ENCODE measurements at regions not wholly inside any gene's neighbourhood (a gene's known extent, or its start where the extent isn't known, plus 50 kb on each side); places are given as distances from the start of the nearest gene placed in this dataset.

DNA sequence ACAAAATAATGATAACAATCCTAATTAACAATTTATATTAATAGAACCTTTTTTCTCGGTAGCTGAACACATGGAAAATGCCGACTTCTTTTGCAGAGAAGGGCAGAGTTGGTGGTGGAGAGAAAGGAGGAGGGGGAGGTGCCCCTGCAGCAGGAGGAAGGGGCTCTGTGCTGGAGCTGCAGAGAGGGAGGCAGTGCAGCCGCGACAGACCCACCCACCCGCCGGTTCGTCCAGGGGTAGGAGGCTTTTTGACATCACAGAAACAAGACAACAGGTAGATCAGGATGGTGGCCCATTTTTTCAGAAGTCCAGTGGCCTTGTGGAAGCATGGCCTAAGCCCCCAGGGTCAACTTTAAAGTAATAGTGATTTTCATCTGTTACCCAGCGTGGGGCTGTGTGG, 321.1 kb upstream of the SALL3 start:
- no peak overlapping the region for H3K4me3 ChIP-seq
- no peaks in the 10 kb centered on the region for H3K4me1 ChIP-seq
- peaks cover 0 to 7% of the 10 kb centered on the region in 2 donors for H3K9me3 ChIP-seq
- TF ChIP-seq, protein P1, sequence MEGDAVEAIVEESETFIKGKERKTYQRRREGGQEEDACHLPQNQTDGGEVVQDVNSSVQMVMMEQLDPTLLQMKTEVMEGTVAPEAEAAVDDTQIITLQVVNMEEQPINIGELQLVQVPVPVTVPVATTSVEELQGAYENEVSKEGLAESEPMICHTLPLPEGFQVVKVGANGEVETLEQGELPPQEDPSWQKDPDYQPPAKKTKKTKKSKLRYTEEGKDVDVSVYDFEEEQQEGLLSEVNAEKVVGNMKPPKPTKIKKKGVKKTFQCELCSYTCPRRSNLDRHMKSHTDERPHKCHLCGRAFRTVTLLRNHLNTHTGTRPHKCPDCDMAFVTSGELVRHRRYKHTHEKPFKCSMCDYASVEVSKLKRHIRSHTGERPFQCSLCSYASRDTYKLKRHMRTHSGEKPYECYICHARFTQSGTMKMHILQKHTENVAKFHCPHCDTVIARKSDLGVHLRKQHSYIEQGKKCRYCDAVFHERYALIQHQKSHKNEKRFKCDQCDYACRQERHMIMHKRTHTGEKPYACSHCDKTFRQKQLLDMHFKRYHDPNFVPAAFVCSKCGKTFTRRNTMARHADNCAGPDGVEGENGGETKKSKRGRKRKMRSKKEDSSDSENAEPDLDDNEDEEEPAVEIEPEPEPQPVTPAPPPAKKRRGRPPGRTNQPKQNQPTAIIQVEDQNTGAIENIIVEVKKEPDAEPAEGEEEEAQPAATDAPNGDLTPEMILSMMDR (IDR thresholded peaks at IDR 0.05), result no peak
- peaks cover 0 to 15% of the 10 kb centered on the region in 2 donors for H3K27me3 ChIP-seq
- H3K36me3 ChIP-seq, result no peaks in the 10 kb centered on the region
- DNase-seq, result peak in 1 of 4 donors; percentile 56
- no peak for ATAC-seq
- intact Hi-C loops (cut with DNase I), result no loop called here
- no peak overlapping the region for H3K27ac ChIP-seq

DNA sequence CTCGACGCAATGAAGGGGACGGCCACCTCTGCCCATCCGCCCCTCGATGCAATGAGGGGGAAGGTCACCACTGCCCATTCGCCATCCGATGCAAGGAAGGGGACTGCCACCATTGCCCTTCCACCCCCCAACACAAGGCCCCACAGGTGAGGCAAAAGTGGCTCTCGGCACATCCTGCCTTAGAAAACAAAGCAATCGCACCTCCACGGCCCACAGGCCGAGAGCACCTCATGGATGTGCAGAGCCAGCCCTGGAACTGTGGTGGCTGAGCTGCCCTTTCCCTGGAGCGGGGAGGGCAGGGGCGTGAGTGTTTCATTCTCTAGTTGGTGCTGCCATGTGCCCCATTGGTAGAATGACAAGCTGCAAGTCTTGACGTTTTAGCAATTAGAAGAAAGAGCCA, 320.6 kb upstream of the SALL3 start:
- DNase-seq (peak in 1 of 4 donors; percentile 40), ATAC-seq (no peak)
- no peaks in the 10 kb centered on the region for H3K36me3 ChIP-seq
- TF ChIP-seq, protein P1 (IDR thresholded peaks at IDR 0.05), result no peak
- peaks cover 0 to 15% of the 10 kb centered on the region in 2 donors for H3K27me3 ChIP-seq
- H3K4me1 ChIP-seq, result no peaks in the 10 kb centered on the region
- no peak overlapping the region for H3K4me3 ChIP-seq
- H3K27ac ChIP-seq, result no peak overlapping the region
- H3K9me3 ChIP-seq, result peaks cover 0 to 7% of the 10 kb centered on the region in 2 donors
- intact Hi-C loops (cut with DNase I), result no loop called here

DNA sequence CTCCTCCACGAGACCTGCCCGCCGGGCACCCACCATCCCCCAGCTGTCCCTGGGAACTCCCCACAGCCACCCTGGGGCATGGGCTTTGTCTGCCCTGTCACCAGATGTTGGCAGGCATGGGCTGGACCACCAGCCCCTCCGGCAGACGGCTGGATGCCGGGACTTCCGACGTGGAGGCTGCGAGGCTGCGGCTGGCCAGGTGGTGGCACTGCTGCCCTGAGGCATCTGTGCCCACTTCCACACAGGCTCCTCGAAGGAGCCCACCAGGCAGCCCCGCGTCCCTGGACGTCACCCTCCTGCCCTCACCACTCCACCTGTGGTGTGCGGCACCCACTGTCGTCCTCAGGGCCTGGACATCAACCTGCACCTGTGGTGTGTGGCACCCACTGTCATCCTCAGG, 319.9 kb upstream of the SALL3 start:
- Histone ChIP-seq H3K27ac (no peak overlapping the region), H3K36me3 (no peaks in the 10 kb centered on the region), H3K27me3 (peaks cover 0 to 15% of the 10 kb centered on the region in 2 donors), H3K4me3 (no peak overlapping the region), H3K4me1 (no peaks in the 10 kb centered on the region), H3K9me3 (peaks cover 0 to 7% of the 10 kb centered on the region in 2 donors)
- intact Hi-C loops (cut with DNase I), result no loop called here
- ATAC-seq (peak; percentile 39), DNase-seq (peak in 2 of 4 donors; percentile 3 to 75)
- TF ChIP-seq, protein P1 (IDR thresholded peaks at IDR 0.05), result peak; percentile 14 to 23

DNA sequence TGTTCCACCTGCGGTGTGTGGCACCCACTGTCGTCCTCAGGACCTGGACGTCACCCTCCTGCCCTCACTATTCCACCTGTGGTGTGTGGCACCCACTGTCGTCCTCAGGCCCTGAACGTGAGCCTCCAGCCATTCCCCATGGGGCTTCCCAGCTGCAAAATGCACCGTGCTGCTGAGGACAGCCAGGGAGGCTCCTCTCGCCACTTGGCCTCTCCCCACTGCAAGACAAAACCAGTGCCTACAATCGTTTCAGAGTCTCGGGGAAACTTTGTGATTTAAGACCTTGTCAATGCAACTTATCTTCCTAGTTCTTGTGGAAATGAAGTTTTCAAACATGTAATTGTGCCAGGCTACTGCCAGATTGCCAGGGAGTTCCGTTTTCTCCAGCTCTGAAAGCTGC, 319.3 kb upstream of the SALL3 start:
- Histone ChIP-seq H3K27ac (no peak overlapping the region), H3K4me3 (no peak overlapping the region), H3K4me1 (no peaks in the 10 kb centered on the region), H3K36me3 (no peaks in the 10 kb centered on the region), H3K27me3 (peaks cover 0 to 15% of the 10 kb centered on the region in 2 donors), H3K9me3 (peaks cover 0 to 6% of the 10 kb centered on the region in 2 donors)
- DNase-seq (peak in 1 of 4 donors; percentile 37), ATAC-seq (no peak)
- intact Hi-C loops (cut with DNase I), result no loop called here
- TF ChIP-seq, protein P1 (IDR thresholded peaks at IDR 0.05), result no peak

DNA sequence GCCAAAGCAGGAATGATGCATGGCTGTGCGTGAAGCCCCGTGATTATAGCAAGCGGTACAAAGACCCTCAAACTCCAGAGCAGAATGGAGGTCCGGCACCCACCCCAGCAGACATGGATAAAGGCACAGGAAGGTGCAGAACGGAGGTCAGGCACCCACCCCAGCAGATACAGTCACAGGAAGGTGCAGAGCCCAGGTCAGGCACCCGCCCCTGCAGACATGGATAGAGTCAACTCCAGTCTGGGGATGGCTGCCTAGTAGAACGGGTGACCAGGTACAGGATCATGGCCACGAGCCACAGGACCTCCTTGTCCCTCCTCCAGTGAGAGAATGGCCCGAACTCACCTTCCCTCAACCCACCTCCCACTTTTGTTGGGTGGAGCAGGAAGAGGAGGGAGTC, 318.3 kb upstream of the SALL3 start:
- no peak for ATAC-seq
- intact Hi-C loops (cut with DNase I), result no loop called here
- peaks cover 0 to 15% of the 10 kb centered on the region in 2 donors for H3K27me3 ChIP-seq

More for the DNA sequence above, 318.3 kb upstream of the SALL3 start:
- DNase-seq, result peak in 1 of 4 donors; percentile 36
- Histone ChIP-seq H3K4me3 (no peak overlapping the region), H3K36me3 (no peaks in the 10 kb centered on the region), H3K9me3 (no peaks in the 10 kb centered on the region), H3K27ac (no peak overlapping the region), H3K4me1 (no peaks in the 10 kb centered on the region)
- TF ChIP-seq, protein P1 (IDR thresholded peaks at IDR 0.05), result no peak

Measured in left lung (tissue), 4 donors.